Panc1 (cell line): ENCODE measurements at regions not wholly inside any gene's neighbourhood (a gene's known extent, or its start where the extent isn't known, plus 50 kb on each side); places are given as distances from the start of the nearest gene placed in this dataset.

Experiments used
- CTCF ChIP-seq: fragments of 450-650 bp; IDR thresholded peaks from 2 replicates; pipeline ENCODE4 v1.5.1; 2017; ENCODE audit warnings: mild to moderate bottlenecking
- POLR2AphosphoS5 ChIP-seq: IDR thresholded peaks from 2 replicates; pipeline ENCODE4 v1.6.1; 2012; ENCODE audit warnings: mild to moderate bottlenecking, low read depth, low read length, moderate library complexity
- REST ChIP-seq, 2 experiments: IDR thresholded peaks; 2 replicates each; pipeline ENCODE4 v1.6.1; 2011 to 2012; ENCODE audit warnings: low read depth in 2 of 2, control low read depth in 1 of 2, low read length in 1 of 2, mild to moderate bottlenecking in 1 of 2, moderate library complexity in 1 of 2; ENCODE audit not compliant: insufficient read depth in 1 of 2
- TCF7L2 ChIP-seq: IDR thresholded peaks from 2 replicates; pipeline ENCODE4 v1.6.1; 2011; ENCODE audit warnings: mild to moderate bottlenecking, low read depth, low read length, inconsistent platforms

GRCh38 chr14:94675036-94675435 lies 62.8 kb downstream of the SERPINA3 start:
- TF ChIP-seq CTCF: no peak
- no peak for TF ChIP-seq TCF7L2
- no peak for TF ChIP-seq REST (IDR thresholded peaks at IDR 0.05; ENCODE audit: insufficient read depth in 1 of 2, low read depth in 2 of 2, low read length in 1 of 2)
- TF ChIP-seq POLR2AphosphoS5: no peak
